Stimulated activated CD8-positive, alpha-beta memory T cell treated with anti-CD3 and anti-CD28 coated beads, Interleukin-12 subunit alpha, Interleukin-12 subunit beta, amount 100 ng/mL, for 1 hour (primary cell): ENCODE measurements at regions not wholly inside any gene's neighbourhood (a gene's known extent, or its start where the extent isn't known, plus 50 kb on each side); places are given as distances from the start of the nearest gene placed in this dataset.

Experiments
- DNase-seq: peaks from one replicate; pipeline ENCODE4 v3.0.0-alpha.2; 2020; ENCODE audit warnings: low read depth

- no peak for DNase-seq
These were observed 159.3 kb downstream of the CYRIA start for GRCh38 chr2:16506366-16506765.

- no peak for DNase-seq
These were observed 168.9 kb downstream of the CYRIA start for GRCh38 chr2:16496426-16497388.

DNA sequence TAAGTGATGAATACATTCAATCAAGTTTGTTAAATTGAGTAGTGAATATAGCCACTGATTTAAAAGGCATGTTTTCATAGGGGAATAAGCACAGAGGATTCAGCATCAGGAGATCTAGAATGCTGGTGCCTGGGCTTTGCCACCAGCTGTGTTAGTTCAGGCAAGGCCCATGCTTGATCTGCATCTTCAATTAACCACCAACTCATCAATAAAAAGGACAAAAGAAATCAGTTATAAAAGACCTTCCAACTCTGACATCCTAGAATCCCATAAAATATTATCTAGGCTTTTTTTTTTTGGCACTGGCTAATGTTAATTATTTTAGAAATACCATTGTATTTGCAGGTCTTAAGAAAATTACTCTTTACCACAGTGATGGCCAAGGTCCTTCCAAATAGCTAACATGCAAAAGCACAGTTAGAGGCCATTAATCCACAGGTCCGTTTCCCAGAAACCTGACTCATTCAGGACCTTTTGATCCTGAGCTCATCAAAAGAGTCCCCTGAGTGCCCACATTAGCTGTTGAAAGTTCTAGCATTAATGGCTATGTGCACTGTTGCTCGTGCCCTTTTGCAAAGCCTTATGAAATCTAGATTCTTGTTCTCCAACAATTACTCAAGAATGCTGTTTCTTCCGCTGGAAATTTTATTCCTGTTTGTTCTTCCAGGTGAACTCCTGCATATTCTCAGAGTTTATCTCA lies 170.0 kb downstream of the CYRIA start:
- no peak for DNase-seq

DNA sequence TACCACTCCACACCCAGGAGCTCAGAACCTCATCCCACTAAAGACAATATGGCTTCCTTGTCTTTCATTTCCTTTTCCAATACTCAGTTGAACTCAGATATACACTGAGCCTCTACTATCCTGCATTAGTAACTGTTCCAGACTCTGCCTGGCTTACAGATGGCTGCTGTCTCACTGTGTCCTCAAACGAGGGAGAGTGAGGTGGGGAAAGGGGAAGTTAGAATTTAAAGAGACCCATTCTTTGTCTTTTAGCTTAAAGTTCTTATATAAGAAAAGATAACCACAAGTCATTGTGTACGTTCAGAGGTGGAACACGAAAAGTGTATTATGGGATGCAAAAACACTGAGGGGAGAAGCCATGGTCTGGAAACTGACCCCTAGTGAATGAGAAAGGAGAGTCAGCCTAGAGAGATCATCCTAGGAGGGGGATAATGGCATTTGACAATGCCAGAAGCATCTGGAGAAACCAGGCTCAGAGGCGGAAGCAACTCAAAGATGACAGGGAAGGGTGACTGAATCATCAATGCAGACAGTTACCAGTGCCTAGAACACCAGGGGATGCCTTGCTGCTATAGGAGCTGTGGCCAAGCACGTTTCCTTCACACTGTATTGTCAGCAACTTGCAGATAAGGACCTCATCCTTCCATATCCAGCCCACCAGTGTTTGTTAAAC lies 170.7 kb downstream of the CYRIA start:
- no peak for DNase-seq

GRCh38 chr2:16493788-16494187 lies 171.8 kb downstream of the CYRIA start:
- no peak for DNase-seq

DNA sequence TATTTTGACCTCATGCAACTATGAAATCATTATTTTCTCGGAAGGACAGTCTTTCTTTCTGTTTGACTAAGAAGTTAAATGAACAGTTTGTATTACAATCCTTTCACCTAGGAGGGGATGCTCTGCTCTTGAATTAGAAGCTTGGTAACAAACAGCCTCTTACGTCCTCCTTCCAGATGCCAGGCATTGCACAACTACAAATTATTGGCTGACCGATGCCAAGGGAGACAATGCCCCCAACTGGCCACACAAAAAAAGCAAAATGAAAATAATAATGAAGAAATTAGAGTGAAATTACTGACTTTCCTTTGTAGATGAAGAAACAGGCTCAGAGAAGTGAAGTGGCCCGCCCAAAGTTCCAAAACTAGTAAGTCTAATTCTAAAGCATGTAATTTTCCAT lies 177.9 kb downstream of the CYRIA start:
- DNase-seq = no peak

DNA sequence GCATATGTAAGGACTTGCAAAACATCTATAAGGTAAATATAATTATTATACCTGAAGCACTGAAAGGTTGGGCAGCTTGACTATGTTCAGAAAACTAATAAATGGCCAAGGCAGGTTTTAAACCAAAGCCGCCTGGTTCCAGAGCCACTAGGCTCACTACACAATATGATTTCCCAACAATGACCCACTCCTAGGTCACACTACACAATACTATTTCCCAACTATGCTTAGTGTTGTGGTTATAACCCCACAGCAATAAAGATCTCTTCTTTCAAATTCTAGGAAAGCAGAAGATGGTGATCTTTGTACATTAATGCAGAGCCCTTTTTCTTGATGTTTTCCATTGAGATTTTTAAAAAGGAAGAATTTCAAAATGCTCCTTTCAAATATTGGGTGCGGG lies 180.4 kb downstream of the CYRIA start:
- DNase-seq = no peak

DNA sequence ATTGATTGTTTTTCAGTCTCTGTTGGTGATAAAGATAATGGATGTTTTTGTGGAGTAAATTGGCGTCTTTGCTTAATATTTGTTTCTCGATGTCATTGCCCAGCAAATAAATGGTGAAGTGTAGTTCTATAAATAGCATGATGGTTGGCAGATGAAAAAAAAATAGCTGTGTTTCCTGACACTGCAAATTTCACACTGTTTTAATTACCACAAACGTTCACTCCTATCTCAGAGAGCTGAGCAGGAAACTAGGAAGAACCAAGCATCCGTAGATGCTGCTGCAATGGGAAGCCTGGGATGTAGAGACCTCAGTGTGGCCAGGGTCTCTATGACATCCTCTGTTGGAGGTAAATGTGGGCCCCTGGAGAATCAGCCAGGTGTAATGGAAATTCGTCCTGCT lies 183.2 kb downstream of the CYRIA start:
- DNase-seq = no peak

DNA sequence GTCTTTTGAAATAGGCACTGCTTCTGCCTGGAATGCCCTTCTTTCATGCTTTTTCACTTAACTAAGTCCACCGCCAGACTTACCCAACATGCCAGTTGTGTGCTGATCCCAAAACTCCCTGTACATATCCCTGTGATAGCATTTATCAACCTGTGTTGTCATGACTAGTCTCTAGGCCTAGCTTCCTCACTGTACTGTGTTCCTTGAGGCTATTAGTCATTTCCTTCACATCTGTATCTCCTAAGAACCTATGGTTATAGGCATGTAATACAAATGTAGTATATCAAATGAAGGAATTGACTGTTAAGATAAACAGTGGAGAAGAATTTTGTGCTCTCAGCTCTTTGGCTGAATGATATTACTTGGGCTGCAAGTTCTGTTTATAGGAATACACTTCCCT lies 184.3 kb downstream of the CYRIA start:
- no peak for DNase-seq

- no peak for DNase-seq
These were observed 185.9 kb downstream of the CYRIA start for GRCh38 chr2:16479721-16480120.

- no peak for DNase-seq
These were observed 187.0 kb downstream of the CYRIA start for GRCh38 chr2:16478434-16479210.

DNA sequence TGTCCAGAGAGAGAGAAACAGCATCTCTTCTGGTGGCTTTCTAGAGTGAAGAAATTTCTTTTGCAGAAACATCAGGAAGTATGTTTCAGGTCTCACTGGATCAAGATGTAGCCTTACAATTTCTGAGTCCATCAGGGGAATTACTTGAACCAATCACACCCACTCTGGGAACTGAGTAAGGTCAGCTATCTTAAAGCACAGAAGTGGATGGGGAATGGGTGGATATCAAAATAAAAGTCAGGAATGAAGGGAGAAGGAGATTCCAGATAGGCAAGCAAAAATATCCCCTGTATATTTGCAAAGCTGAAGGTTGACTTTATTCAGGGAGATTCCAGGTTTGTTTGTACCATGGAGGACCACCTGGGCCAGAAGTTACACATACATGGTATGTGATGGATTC lies 188.0 kb downstream of the CYRIA start:
- no peak for DNase-seq

- DNase-seq = no peak
These were observed 188.8 kb downstream of the CYRIA start for GRCh38 chr2:16476866-16477265.

DNA sequence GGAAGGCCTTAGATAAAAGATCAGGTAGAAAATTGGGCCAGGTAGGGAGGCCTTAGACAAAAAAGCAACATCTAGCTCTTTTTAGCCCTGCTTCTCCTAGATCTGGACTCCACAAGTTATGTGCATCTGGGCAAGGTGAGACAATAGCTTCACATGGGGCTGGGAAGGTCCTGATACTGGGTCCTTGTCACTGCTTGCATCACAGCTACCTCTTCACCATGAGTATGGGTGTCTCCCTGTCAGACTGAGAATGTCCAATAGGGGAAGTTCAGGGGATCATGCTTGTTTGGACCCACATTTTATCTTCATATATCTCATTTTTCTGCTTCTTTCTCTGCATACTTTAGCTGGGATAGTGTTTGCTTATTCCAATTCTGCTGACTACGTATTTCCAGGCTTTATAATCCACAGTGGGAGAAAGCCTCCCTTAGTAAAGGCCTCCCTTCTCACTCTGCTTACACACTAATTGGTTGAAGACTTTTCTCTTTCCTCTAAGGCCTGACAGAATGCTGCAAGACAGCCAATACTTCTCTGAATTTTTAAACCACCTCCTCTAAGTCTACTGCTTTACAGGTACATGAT lies 189.6 kb downstream of the CYRIA start:
- no peak for DNase-seq

DNA sequence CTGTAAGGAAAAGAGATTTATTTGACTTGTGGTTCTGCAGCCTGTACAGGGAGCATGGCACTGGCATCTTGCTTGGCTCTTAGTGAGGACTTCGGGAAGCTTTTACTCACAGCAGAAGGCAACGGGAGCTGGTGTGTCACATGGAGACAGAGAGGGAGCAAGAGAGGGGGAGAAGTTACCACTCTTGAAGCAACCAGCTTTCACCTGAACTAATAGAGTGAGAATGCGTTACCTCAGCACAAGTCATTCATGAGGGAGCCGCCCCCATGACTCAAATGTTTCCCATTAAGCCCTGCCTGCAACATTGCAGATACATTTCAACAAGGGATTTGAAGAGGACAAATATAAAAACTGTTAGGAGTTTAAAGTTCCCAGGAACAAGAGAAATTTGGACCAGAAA lies 190.0 kb downstream of the CYRIA start:
- DNase-seq = no peak

DNA sequence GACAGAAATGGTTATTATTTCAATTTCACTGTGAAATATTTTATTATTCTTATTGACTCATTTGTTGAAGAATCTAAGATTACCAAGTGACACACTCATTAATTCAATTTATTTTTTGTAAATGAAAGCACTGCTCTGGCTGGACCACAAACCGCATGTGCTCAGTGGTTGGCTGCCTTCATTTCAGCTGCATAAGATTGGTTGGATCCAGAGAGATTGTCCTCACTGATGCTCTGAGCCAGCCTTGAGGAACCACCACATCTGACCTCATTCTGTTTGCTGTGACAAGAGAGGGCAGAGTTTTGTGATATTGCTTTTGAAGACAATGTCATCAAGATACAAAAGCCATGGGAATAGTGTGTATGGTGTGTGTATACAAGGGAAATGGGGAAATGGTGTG lies 192.1 kb downstream of the CYRIA start:
- DNase-seq = no peak

DNA sequence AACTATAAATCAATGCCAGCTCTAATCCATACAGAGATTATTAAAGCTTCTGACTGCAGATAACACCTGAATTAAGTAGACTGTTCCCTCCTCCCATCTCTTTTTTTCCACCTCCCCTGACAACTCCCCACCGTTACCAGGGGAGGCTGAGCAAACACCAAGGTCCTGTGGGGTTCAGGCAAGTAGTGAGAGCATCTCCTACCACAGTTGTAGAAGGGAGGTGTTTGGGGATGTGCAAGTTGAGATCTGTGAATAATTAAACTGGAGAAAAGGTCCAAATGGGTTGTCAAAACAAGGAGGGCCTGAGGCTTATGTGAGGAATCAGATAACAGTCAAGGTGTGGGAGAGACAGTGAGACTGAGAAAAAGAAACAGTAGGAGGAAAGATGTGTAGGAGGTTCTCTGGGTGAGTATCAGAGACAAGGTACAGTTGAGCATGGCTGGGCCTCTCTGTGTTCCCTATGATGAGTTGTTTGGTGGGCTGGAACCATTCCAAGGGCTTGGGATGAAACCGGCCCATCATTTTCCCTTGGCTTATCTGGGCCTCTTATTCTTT lies 194.6 kb downstream of the CYRIA start:
- DNase-seq = no peak

- no peak for DNase-seq
These were observed 198.8 kb downstream of the CYRIA start for GRCh38 chr2:16466821-16467151.

- DNase-seq = no peak
These were observed 199.4 kb downstream of the CYRIA start for GRCh38 chr2:16466133-16466820.

GRCh38 chr2:16464641-16465040 lies 201.0 kb downstream of the CYRIA start:
- no peak for DNase-seq

DNA sequence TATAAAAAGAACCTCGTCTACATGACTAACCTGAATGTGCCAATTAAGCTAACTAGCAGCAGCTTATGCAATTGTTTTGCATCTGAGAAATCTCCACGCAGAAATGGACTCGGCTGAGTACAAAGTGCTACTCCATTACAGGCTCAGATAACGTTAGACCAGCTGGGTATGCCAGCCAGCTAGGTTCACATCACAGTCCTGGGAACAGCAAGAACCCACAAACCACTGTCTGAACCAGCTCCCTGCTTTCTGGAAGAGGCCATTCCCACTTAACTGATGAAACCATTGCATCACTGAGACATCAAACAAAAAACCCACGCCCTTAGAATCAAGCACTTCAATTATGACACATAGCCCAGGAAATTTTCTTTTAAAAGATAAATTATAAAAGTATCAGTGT lies 202.7 kb downstream of the CYRIA start:
- no peak for DNase-seq
